ENCODE measurements at regions not wholly inside any gene's neighbourhood (a gene's known extent, or its start where the extent isn't known, plus 50 kb on each side); places are given as distances from the start of the nearest gene placed in this dataset.

DNA sequence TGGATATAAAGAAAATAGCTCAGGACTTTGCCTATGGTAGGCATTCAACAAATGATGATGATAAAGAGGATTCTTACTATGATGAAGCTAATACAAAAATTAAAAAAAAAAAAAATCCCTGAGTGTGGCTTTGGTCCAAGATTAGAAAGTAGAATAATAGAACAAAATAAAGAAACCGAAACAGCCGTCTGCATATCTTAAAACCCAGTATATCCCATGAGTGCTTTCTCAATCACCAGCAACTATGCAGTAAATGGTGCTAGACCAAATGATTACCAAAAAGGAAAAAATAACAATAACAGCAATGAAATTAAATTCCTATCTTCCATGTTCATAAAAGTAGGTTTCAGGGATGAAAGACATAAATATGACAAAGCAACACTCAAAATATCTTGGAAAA is 59.3 kb upstream of the DCC start:
- Histone ChIP-seq H3K79me2 (ENCODE audit: insufficient read depth) (no peaks in the 10 kb centered on the region), H2AFZ (ENCODE audit: low read depth) (no peak overlapping the region), H3F3A (replicated peaks; ENCODE audit: insufficient read depth) (no peaks in the 10 kb centered on the region), H4K20me1 (ENCODE audit: insufficient read depth) (no peaks in the 10 kb centered on the region), H3K36me3 (replicated peaks in 1 of 2; ENCODE audit: control insufficient read depth in 1 of 2, insufficient read depth in 2 of 2, low read length in 1 of 2) (no peaks in the 10 kb centered on the region), H3K9me3 (no peaks in the 10 kb centered on the region; the same call in 1 of the 2 replicates), H3K4me1 (ENCODE audit: control insufficient read depth in 1 of 2, insufficient read depth in 2 of 2, low read depth in 1 of 2, low read length in 1 of 2) (no peaks in the 10 kb centered on the region; a peak in 1 of 4 replicates), H3K27ac (ENCODE audit: low read depth in 2 of 2, low read length in 1 of 2) (no peak overlapping the region), H3K9ac (no peak overlapping the region), H3K27me3 (ENCODE audit: insufficient read depth) (no peaks in the 10 kb centered on the region), H3K4me3 (ENCODE audit: low read depth in 2 of 2, low read length in 1 of 2) (no peak overlapping the region), H3K9me2 (no peaks in the 10 kb centered on the region), H3K4me2 (no peak overlapping the region)
- POLR2A ChIA-PET, result no interaction called here
- WGBS (ENCODE audit: low lambda C conversion rate), result 56% methylated on average over 2 of the region's 2 CpGs
- no peak for TF ChIP-seq TAF1 (IDR thresholded peaks at IDR 0.05; ENCODE audit: borderline replicate concordance, low read depth, low read length)
- no peak for TF ChIP-seq SMC3 (IDR thresholded peaks at IDR 0.05; ENCODE audit: low read depth, low read length)
- DNase-seq, result no peak
- CTCF ChIA-PET, result interaction anchor here (1.3 kb wide), 1 partner anchor 9 kb away, joined by 3 read pairs; no protein-coding TSS in a partner anchor

DNA sequence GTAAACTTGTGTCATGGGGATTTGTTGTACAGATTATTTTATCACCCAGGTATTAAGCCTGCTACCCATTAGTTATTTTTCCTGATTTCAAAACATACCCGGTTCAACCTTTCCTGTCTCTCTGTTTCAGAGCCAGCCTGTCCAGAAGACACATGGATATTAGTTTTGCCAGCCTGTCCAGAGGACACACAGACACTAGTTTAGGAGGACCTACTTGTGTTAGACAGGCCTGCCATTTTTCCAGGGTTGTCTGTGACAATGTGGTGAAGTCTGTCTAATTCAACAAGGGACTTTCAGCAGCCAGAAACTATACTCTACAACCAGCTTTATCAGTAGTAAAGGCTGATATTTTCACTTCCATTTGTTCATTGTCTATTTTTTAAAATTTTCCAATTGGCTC is 56.1 kb upstream of the DCC start:
- ChIA-PET POLR2A (no interaction called here), CTCF (interaction anchor here (0.6 to 1.7 kb wide), 2 partner anchors 19 to 663 kb away, joined by 3 to 9 read pairs; no protein-coding TSS in a partner anchor)
- Histone ChIP-seq H3F3A (replicated peaks; ENCODE audit: insufficient read depth) (no peaks in the 10 kb centered on the region), H4K20me1 (ENCODE audit: insufficient read depth) (no peaks in the 10 kb centered on the region), H3K27ac (ENCODE audit: low read depth in 2 of 2, low read length in 1 of 2) (no peak overlapping the region), H3K79me2 (ENCODE audit: insufficient read depth) (no peaks in the 10 kb centered on the region), H2AFZ (ENCODE audit: low read depth) (no peak overlapping the region), H3K4me3 (ENCODE audit: low read depth in 2 of 2, low read length in 1 of 2) (no peak overlapping the region), H3K4me2 (no peak overlapping the region), H3K9me2 (no peaks in the 10 kb centered on the region), H3K4me1 (ENCODE audit: control insufficient read depth in 1 of 2, insufficient read depth in 2 of 2, low read depth in 1 of 2, low read length in 1 of 2) (peaks cover 6 to 18% of the 10 kb centered on the region in 2 experiments; a peak in 3 of 4 replicates), H3K27me3 (ENCODE audit: insufficient read depth) (no peaks in the 10 kb centered on the region), H3K9me3 (no peaks in the 10 kb centered on the region), H3K36me3 (replicated peaks in 1 of 2; ENCODE audit: control insufficient read depth in 1 of 2, insufficient read depth in 2 of 2, low read length in 1 of 2) (no peaks in the 10 kb centered on the region), H3K9ac (no peak overlapping the region)
- no peak for TF ChIP-seq POLR2AphosphoS5 (IDR thresholded peaks at IDR 0.05; ENCODE audit: low read depth, low read length)
- no peak for TF ChIP-seq TEAD4 (IDR thresholded peaks at IDR 0.05; ENCODE audit: borderline replicate concordance, insufficient read depth)
- no peak for TF ChIP-seq GABPA (IDR thresholded peaks at IDR 0.05; ENCODE audit: low read depth)
- TF ChIP-seq GATA2 (CRISPR knock-in tag; IDR thresholded peaks at IDR 0.05), result no peak
- TF ChIP-seq, protein P1, sequence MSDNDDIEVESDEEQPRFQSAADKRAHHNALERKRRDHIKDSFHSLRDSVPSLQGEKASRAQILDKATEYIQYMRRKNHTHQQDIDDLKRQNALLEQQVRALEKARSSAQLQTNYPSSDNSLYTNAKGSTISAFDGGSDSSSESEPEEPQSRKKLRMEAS (IDR thresholded peaks at IDR 0.05; ENCODE audit: low read depth), result no peak
- TF ChIP-seq RXRA (IDR thresholded peaks at IDR 0.05; ENCODE audit: borderline replicate concordance, low read depth), result no peak
- TF ChIP-seq ELF1 (IDR thresholded peaks at IDR 0.05), result no peak
- TF ChIP-seq NRF1 (IDR thresholded peaks at IDR 0.05; ENCODE audit: low read depth, low read length), result no peak
- no peak for TF ChIP-seq FOXM1 (IDR thresholded peaks at IDR 0.05; ENCODE audit: low read depth)
- no peak for TF ChIP-seq EZH2phosphoT487 (IDR thresholded peaks at IDR 0.05; ENCODE audit: borderline replicate concordance, low read depth)
- TF ChIP-seq SMC3 (IDR thresholded peaks at IDR 0.05; ENCODE audit: low read depth, low read length), result no peak
- no peak for TF ChIP-seq EP300 (IDR thresholded peaks at IDR 0.05; ENCODE audit: borderline replicate concordance in 1 of 2, low read depth in 1 of 2, low read length in 1 of 2)
- no peak for TF ChIP-seq RFX5 (IDR thresholded peaks at IDR 0.05; ENCODE audit: low read length)
- TF ChIP-seq, protein P2, sequence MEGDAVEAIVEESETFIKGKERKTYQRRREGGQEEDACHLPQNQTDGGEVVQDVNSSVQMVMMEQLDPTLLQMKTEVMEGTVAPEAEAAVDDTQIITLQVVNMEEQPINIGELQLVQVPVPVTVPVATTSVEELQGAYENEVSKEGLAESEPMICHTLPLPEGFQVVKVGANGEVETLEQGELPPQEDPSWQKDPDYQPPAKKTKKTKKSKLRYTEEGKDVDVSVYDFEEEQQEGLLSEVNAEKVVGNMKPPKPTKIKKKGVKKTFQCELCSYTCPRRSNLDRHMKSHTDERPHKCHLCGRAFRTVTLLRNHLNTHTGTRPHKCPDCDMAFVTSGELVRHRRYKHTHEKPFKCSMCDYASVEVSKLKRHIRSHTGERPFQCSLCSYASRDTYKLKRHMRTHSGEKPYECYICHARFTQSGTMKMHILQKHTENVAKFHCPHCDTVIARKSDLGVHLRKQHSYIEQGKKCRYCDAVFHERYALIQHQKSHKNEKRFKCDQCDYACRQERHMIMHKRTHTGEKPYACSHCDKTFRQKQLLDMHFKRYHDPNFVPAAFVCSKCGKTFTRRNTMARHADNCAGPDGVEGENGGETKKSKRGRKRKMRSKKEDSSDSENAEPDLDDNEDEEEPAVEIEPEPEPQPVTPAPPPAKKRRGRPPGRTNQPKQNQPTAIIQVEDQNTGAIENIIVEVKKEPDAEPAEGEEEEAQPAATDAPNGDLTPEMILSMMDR (IDR thresholded peaks at IDR 0.05), result no peak
- TF ChIP-seq FOXJ3 (CRISPR knock-in tag; IDR thresholded peaks at IDR 0.05), result no peak
- no peak for TF ChIP-seq MEF2A (IDR thresholded peaks at IDR 0.05; ENCODE audit: borderline replicate concordance, low read depth)
- no peak for TF ChIP-seq RCOR1 (IDR thresholded peaks at IDR 0.05; ENCODE audit: low read length)
- TF ChIP-seq, protein P3, sequence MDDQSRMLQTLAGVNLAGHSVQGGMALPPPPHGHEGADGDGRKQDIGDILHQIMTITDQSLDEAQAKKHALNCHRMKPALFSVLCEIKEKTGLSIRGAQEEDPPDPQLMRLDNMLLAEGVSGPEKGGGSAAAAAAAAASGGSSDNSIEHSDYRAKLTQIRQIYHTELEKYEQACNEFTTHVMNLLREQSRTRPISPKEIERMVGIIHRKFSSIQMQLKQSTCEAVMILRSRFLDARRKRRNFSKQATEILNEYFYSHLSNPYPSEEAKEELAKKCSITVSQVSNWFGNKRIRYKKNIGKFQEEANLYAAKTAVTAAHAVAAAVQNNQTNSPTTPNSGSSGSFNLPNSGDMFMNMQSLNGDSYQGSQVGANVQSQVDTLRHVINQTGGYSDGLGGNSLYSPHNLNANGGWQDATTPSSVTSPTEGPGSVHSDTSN (IDR thresholded peaks at IDR 0.05), result no peak
- no peak for TF ChIP-seq SIN3A (IDR thresholded peaks at IDR 0.05; ENCODE audit: borderline replicate concordance, low read depth, low read length)
- 38% methylated on average over 1 of the region's 1 CpG for WGBS (ENCODE audit: low lambda C conversion rate)
- DNase-seq, result no peak

Measured in SK-N-SH (cell line).